Activated T-helper 9 cell treated with anti-CD3 and anti-CD28 coated beads, Interleukin-2, amount 50 U/mL, for 16 hours (primary cell): ENCODE measurements at regions not wholly inside any gene's neighbourhood (a gene's known extent, or its start where the extent isn't known, plus 50 kb on each side); places are given as distances from the start of the nearest gene placed in this dataset.

ENCODE experiments used
- DNase-seq: peaks from one replicate; pipeline ENCODE4 v3.0.0-alpha.2; 2020; ENCODE audit warnings: low read depth

DNA sequence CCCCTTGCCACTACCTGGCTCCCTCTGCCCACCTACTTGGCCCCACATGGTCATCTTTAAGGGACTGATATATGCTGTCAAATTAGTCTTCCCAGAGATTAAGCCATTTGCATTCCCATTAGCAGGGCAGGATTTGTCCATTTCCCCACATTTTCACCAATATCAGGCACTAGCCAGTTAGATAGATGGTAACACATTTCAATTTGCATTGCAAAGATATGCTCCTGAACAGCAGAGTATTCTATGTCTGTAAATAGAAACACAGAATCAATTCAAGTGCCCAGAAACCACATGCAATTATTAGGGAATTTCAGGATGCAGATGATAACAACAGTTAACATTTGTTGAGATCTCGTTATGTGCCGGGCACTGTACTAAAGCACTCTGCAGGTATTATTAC is 92.6 kb upstream of the IL12B start:
- DNase-seq = no peak

DNA sequence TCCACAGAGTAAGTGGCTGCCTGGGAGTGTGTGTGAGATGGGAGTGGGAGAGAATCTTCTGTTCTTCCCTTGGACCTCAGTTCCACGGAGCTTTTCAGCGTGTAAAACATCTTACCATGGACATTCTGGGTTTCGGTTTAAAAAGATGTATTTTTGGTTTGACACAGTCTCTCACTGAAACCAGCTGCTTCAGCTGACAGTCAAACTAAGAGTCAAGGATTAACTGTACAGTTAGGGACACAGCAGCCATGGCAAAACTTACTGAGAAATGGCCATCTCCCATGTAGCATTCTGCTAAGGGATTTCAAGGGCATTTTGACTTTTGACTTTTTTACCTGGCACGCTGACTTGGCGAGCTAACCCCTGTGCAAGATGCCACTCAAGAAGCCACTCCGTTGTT is 93.8 kb upstream of the IL12B start:
- no peak for DNase-seq

DNA sequence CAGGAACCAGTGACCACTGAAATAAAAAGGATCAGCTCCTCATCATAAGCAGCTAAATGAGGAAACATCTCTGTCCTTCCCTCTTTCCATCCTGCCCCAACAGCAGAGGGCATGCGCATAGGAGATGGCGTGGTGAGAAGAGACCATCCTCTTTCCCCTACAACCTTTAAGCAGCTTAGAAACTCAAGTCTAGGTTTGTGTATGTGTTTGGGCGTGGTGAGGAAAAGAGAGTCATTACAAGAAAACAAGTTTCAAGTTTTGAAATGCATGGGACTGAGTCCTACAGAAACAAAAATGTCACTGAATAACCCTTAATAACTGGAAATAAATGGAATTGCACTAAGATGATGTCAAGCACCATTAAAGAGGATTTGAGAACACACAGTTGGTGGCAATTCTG is 96.4 kb upstream of the IL12B start:
- no peak for DNase-seq

DNA sequence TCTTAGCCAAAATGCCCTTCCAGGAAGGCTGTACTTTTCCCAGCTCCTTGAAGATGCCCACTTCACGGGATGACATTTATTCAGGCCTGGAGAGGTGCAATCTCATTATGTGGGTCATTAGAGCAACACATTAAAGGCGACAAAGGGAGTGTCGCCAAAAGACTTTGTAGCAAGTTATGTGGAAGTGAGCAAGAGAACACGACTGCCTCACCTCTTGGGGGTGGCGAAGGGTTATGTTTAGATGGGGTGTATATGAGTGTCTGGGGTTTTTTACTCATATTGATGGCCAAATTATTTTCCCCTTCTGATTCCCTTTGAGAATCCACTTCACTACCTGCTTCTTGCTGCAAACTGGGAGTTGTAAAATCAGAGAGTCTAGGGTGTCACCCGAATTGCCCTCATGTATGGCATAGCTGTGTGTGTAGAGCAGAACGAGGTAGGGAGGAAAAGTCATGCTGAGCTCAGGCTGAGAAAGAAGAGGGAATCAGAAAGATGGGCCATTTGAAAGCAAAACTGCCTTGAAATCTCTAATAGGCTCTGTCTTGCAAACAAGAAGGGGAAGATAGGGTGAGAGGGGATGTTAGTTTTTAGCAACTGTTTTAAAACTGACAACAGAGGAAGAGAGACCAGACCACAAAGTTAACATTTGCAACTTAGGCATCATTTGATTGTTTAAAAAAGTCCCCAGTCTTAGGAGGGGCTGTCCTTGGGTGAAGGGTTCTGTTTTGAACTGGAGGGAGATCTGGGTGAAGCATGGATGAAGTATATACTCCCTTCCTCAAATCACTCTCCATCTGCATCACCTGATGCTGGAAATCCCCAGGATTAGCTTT is 97.1 kb upstream of the IL12B start:
- DNase-seq = no peak

DNA sequence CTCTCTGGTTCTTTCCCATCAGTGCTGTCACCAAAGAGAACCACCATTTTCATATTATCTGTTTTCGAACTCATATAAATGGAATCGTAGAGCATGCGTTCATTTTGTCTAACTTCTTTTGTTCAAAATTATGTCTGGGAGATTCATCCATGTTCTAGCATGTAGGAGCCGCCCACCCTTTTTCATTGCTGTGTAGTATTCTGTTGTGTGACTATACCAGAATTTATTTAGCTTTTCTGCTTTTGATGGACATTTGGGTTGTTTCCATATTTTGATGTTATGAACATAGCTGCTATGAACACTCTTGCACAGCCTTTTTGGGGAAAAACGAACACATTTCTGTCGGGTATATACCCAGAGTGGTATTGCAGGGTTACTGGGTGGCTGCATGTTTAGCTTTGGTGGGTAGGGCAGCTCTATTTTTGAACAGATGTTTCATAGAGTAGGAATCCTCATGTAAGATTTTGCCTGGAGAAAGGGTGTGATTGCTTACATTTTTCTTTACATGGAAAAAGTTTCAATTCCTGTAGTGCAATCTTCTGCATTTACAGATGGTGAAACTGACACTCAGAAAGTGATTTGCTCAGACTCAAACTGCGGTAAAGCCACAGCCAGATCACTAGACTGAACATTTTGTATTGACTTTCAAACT is 100.2 kb upstream of the IL12B start:
- no peak for DNase-seq

DNA sequence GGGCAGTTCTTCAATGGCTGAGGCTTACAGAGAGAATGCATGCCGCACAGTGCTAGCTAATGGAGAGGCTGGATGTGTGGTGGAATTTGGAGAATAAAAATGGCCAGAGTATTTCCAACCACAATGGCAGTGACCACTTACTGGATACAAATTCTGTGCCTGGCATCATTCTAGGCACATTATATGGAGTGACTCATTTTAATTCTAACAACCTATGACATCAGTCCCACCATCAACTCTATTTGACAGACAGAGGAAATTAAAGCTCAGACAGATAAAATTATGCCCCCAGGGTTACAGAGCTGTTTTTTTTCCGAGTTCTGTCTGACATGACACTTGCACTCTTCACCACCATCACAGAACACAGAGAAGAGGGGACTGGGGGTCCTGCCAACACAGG is 105.6 kb upstream of the IL12B start:
- no peak for DNase-seq

DNA sequence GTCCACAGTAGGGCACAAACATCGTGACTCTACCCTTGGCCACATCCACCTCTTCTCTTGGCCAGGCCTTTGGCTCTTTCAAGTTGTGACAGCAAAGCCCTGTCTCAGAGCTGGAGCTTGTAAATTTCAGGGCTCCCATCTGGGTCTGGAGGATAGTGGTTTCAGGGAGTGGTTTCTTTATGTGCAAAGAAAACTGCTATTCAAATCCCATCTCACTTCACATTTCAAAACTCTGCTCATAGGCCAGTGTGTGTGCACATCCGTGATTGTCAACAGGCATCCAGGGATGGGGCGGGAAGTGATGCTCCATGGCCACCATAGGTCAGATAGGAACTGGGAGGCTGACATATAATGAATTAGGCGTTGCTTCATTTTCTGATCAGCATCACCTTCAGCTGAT is 107.8 kb upstream of the IL12B start:
- no peak for DNase-seq

DNA sequence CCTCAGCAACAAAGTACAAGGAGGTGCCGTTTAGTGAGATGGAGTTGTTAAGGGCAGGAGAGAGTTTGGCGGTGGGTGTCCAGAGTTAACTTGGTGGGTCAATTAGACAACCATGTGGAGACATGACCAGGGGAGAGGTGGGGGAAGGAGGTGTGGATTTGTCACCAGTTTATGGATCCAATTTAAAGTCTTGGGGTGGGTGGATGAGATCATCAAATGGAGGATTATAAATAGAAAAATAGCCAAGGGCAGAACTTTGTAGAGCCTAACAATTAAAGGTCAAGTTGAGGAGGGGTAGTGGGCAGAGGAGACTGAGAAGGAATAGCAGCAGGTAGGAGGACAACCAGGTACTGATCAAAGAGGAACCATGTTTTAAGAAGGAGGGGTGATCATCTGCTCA is 108.7 kb upstream of the IL12B start:
- DNase-seq = no peak

DNA sequence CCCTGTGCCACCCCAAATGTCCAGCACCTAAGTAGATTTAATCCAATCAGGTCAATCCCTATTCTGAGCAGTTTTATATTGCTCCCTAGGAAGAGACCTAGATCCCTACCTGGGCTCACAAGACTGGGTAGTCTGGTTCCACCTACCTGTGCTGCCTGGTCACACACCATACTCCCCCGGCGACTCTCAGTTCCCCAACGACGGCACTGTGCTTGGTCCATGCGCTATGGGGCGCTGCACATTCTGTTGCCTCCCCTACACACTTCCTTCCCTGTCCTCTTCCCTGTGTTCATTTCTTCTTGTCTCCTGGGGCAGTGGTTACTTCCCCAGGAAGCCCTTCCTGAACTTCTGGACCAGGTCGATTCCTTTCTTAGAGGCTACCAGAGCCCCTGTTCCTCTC is 109.9 kb upstream of the IL12B start:
- DNase-seq = no peak

DNA sequence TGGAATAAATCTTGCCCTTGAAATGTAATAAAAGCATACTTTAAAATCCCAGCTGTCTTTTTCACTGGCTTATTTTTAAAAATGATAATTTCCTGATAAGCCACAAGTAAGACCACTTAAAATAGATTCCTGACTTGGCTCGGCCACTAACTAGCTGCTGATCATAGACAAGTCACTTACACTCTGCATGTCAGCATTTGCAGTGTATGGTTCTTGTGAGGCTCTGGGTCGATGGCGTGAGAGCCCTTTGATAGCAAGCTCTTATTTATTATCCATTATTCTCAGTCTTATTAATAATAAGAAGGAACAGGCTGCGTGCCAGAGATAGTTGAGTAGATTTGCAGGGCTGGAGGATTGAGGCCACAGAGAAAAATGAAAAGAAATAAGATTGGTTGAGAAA is 110.7 kb upstream of the IL12B start:
- no peak for DNase-seq

DNA sequence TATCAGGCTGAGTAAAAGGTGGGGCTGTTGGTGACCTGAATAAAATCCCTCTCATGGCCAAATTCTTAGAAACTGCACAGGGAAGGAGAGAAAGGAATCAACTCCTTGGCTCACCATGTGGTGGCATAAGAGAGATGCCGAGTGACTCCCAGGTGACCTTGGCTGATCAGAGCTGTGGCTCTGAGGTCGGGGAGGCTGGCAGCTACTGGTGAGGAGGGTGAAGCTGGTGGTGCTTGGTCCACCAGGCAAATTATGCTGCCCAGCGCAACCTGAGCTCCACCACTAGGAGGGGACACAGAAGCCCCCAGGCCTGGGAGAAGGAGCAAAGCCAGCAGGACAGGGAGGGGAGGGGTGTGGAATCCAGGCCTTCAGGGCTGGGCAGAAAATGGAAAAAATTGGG is 111.2 kb upstream of the IL12B start:
- no peak for DNase-seq

DNA sequence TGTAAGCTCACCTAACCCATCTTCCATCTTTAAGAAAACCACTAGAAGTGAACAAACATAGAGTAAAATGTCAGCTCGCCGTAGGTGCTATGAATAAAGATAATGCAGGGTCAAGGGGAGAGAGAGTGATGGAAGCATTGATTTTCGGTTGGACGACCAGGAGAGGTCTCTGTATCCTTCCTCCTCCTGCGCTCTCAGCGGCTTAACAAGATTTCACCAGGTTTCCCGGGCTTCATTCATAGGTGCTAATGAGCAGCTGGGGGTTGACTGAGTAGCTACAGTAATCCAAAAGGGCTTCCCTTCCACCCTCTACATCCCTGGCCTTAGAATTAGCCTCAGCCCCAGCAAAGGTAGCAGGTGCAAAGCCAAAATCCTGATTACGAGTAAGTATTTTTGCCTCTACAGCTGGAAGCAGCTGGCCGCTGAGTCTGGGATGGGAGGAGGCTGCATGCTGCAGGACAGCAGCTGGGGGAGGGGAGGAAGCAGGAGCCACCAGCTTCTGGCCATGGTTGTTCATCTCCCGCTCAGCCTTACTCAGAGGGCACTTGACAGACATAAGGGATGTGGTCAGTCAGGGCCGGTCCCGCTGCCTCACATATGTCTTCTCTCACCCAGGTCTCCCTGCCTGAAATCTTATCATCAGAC is 112.0 kb upstream of the IL12B start:
- DNase-seq = no peak

DNA sequence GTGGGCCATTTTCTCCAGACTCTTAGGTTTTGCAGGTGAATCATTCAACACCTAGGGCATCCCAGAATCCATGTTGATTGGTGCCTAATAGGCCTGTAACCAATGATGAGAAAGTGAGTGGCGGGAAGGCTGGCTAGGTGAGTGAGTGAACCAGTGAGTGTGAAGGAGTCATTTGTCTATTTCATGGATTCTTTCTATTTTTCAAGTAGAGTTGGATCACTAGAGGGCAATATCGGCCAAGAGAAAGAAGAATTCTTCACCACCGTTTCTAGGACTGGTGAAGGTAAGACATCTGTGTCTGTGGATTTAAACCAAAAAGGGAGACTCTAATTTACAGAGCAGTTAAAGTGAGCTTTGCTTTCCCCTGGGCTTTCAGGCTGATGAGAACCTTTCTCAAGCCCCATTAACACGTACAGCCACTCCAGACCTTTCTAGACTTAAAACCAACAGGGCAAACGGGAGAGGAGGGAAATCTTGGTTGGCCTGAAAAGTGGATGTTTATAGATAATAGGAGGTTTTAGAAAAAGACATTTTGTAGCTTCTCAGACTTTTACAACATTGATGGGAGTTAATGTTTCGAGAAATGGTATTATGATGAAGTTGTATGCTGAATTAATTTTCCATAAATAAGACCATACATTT is 114.3 kb upstream of the IL12B start:
- DNase-seq = no peak

DNA sequence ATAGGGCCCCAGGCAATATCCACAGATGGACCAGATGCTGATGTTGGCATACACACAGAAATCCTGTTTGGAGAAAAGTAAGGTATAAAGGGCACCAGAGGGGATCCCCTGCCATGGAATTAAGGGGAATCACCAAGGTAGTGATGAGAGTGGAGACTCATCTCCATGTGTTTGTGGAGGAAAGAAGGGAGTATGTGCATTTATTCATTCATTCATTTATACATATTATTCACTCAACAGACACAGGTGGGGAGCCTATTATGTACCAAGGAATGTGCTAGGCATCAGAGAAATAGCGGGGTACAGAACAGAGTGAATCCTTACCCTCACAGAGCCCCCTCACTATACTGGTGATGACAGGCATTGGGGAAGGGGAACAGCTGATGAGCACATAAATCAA is 116.8 kb upstream of the IL12B start:
- no peak for DNase-seq

DNA sequence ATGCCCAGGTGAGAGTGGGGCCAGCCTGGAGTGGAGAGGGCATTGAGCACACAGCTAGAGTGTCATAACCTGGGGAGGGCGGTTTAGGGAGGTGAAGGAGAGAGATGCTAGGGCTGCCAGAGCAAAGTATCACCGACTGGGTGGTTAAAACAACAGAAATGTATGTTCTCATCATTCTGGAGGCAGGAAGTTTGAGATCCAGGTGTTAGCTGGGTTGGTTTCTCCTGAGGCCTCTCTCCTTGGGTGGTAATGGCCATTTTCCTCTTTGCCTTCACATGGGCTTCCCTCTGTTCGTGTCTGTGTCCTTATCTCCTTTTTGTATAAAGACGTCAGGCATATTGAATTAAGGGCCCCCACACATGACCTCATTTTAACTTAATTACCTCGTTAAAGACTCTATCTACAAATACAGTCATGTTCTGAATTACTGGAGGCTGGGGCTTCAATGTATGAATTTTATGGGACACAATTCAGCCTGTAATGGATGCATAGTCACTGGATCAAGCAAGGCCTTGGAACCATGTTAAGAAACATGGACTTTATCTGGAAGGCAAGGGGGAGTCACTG is 118.6 kb upstream of the IL12B start:
- DNase-seq = no peak

DNA sequence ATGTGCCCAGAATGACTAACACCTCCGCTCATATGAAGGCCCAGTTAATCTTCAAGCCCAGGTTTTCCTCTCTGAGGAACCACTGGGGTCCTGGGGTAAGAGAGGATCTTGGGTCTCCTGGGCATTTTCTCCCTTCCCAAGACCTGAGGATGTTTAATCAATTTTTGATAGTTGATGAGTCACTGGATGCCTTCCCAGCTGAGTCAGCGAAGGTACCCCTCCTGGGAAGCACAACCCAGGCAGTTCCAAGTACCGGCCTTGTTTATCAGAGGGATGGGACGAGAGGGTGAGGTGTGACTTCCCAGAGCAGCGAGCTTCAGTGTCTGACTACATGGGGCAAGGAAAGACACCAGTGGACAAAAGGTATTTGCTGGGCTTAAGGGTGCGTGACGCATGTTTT is 119.6 kb upstream of the IL12B start:
- DNase-seq = no peak

DNA sequence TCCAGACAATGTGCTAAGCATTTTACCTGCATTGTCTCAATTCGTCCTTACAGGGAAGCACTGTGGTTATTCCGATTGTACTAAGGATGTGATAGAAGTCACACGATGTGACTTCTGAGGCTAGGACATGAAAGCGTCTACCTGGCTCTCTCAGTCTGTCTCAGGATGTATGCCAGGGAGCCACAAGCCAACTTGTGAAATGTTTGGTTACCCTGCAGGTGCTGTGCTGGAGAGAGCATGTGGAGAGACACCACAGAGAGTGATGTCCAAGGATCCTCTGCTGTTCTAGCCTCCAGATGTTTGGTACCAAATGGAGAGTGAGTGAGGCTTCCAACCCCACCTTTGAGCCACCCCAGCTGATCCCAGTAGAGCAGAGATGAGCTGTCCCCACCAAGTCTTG is 120.1 kb upstream of the IL12B start:
- no peak for DNase-seq

DNA sequence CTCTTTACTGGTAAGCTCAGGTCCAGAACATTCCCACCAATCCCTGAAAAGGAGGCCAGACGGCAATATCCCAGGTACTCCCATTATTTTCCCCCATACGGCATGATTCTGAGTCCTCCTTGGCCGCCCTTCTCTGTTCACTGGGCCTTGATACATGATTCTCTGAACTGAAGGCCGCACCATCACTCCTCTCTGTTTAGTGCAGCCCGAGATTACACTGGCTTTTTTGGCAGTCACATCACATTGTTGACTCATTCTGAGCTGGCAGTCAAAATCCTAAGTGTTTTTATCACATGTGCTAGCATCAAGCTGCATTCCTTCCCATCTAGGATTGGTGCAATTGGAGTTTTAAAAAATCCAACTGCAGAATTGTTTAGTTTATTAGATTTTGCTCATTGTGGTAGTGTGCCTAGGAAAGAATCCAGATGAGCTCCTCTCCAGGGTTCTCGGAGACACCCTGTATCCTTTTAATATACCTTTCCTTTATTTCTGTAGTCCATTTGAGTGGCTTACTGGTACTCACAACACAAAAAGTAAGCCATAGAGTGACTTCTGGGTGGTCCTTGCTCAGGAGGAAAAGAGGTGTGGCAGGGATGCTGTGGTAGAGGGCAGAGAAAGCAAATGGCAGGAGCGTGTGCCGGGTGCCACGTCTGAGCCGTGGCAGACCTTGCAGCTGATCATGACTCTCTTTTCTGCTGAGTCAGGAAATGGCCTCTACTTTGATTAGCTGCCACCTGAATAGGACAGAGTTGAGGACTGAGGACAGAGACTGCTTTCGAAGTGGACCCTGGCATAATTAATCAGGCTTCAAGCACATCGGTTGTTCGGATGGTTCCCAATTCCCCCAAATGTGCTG is 121.1 kb upstream of the IL12B start:
- DNase-seq = no peak

DNA sequence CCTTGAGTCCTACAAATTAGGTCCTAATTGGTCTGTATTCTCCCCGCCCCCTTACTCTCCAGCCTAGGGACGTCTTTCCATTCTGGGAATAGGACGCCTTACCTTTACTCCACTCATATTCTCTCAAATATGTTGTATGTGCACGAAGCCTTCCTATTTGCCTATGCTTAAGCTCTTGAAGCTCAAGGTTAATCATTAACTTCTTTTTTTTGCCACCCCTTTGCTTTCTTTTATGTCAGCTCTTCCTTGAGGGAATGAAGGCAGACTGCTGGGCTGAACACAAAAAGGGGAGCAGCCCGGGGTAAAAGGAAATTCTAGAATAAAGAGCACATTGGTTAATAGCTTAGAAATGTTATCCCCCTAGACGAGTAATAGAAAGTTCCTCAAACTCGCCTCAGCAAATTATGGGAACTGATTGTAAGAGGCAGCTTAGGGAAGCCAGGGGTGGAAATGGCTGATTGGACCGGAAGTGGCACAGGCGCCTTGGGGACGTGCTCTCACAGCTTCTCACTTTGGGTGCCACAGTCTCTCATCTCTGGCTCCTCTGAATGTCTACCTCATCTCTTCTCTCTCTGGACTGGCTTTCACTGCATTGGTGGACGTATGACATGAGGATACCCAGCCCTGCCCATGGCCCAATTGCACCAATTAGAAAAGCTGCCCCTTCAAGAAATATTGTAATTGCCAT is 122.3 kb upstream of the IL12B start:
- no peak for DNase-seq

DNA sequence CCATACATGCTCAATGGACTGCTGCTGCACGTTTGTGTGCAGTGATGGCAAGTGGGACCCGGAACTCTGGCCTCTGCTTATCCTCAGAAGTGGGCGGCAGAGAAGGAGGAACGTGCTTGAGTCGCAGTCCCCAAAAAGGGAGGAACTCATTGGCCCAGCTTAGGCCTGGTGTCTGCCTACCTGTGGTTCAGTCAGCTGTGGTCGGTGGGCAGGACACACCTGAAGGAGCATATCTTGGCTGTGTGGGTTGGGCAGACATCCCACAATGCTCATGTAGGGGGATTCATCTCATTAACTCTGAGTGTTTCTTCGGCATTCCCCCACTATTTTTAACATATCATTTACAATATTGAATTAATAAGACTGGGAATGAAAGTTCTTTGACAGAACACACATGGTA is 122.9 kb upstream of the IL12B start:
- no peak for DNase-seq

DNA sequence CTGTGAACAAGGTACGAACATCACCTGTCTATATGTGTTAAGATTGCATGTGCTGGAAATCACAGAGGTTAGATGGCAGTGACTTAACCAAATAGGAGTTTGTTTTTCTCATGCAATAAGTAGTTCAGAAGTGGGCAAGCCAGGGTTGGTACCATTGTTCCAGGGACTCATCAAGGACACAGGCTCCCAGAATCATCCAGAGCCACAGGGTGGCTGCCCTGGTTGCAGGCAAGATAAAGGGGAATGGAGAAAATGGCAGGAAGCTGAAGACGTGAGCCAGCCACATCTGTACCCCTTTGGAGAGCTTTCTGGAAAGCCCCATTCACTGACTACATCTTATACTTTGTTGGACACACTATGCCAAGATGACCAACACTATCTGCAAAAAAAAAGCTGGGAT is 126.0 kb upstream of the IL12B start:
- no peak for DNase-seq
